Esophagus muscularis mucosa (tissue), 4 donors: ENCODE measurements at regions not wholly inside any gene's neighbourhood (a gene's known extent, or its start where the extent isn't known, plus 50 kb on each side); places are given as distances from the start of the nearest gene placed in this dataset.

Source experiments
- DNase-seq: peaks from one replicate; pipeline ENCODE4 v3.0.0-alpha.2; 2017; ENCODE audit errors: extremely low spot score
- H3K27ac ChIP-seq, 4 donors: fragments of 200-600 bp; sonication (generic); replicated peaks in 1 of 4; 1 replicate in 3 of 4; 2 replicates in 1 of 4; pipeline ENCODE4 v1.5.1; 2016 to 2019; ENCODE audit warnings: mild to moderate bottlenecking in 1 of 4
- H3K27me3 ChIP-seq, 4 donors: fragments of 200-600 bp; sonication (generic); one replicate each; pipeline versions ENCODE4 v1.5.1 to v1.6.0; 2016 to 2019
- H3K36me3 ChIP-seq, 4 donors: fragments of 200-600 bp; sonication (generic); one replicate each; pipeline ENCODE4 v1.5.1; 2016 to 2019
- H3K4me1 ChIP-seq, 4 donors: fragments of 200-600 bp; sonication (generic); one replicate each; pipeline ENCODE4 v1.5.1; 2016 to 2019
- H3K4me3 ChIP-seq, 4 donors: fragments of 200-600 bp; sonication (generic); 1 replicate in 2 of 4; 2 replicates in 2 of 4; pipeline ENCODE4 v1.5.1; 2016 to 2019; ENCODE audit warnings: mild to moderate bottlenecking in 4 of 4, moderate library complexity in 1 of 4
- H3K9me3 ChIP-seq, 4 donors: fragments of 200-600 bp; sonication (generic); 1 replicate in 3 of 4; 2 replicates in 1 of 4; pipeline ENCODE4 v1.5.1; 2016 to 2019
- EP300 ChIP-seq: sonication (generic); formaldehyde crosslinking; IDR thresholded peaks from one replicate; pipeline ENCODE4 v1.6.1; 2017; ENCODE audit warnings: antibody characterized with exemption
- POLR2A ChIP-seq: fragments of 450-650 bp; IDR thresholded peaks from one replicate; pipeline ENCODE4 v1.6.1; 2017; ENCODE audit warnings: antibody characterized with exemption, moderate library complexity, mild to moderate bottlenecking, low read depth
- POLR2AphosphoS5 ChIP-seq, 2 donors: sonication (generic); formaldehyde crosslinking; IDR thresholded peaks; one replicate each; pipeline ENCODE4 v1.6.1; 2017; ENCODE audit warnings: antibody characterized with exemption in 2 of 2
- WGBS: methylation state at CpG from one replicate; pipeline ENCODE4 v1.1.5; 2018; 5-methylcytosine and 5-hydroxymethylcytosine counted together
- intact Hi-C: fragments of 100-400 bp; cut with DNase I; formaldehyde crosslinking; loops from one replicate; pipeline ENCODE4 v1.15.1; 2023
- TF ChIP-seq, protein P1 (sequence below), 3 experiments: fragments of 200-600 bp in 2 of 3; fragments of 450-650 bp in 1 of 3; sonication (generic) in 2 of 3; IDR thresholded peaks; one replicate each; pipeline ENCODE4 v1.5.1; 2017 to 2019; ENCODE audit warnings: antibody characterized with exemption in 3 of 3, mild to moderate bottlenecking in 2 of 3, moderate library complexity in 1 of 3

DNA sequence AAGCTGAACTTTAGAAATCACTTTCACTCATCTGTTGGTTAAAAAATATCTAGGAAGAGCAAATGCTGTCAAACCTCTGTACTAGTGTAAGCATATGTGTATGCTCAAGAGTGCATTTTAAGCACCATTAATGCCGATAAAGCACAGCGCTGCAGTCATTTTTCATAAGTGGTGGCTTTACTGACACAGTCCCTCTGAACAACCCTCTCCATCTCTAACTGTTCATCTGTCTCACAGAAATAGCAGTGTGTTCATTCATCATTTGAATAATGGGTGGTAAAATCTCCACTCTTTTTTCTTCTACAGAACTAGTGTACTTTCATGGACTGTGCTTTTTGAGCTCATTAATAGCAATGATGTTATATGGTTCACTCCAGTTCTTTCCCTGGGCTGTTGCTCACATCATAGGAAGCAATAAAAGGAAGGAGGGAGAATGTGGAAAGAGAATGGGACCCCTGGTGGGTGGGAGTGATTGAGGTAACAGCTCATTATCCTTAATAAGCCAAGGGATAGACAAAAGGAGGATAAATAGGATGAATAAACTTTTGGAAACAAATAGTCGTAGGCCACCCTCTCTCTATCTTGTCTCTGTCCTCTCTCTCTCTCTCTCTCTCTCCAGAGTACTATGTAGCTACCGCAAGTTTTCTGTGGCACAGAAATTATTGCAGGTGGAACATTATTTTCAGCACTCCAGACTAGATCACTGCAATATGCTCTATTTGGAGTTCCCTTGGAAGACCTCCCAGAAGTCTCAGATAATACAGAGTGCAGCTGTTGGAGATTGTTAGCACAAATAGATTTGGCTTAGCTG, 117.9 kb upstream of the PRDM9 start:
- WGBS: 33% methylated on average over 4 of the region's 4 CpGs

DNA sequence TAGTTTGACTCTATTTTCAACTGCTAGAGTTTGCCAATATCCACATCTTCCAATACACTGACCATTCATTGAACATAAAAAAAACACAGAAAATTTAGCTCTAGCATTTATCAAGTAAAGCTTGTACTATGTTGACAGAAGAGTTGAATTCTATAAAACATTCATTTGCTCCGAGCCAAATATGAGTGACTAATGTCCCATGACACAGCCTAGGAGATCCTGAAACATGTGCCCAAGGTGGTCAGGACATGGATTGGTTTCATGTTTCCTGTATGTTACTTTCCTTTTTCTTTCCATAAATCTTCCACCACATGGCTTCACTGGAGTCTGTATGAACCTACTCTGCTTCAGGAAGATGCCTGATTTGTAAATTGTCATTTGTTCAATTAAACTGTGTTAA, 122.4 kb upstream of the PRDM9 start:
- Histone ChIP-seq H3K4me3 (no peak overlapping the region), H3K4me1 (peaks cover 5 to 9% (median 7%) of the 10 kb centered on the region in 4 donors), H3K9me3 (peaks cover 0 to 3% (median 0%) of the 10 kb centered on the region in 4 donors), H3K36me3 (no peaks in the 10 kb centered on the region), H3K27me3 (no peaks in the 10 kb centered on the region), H3K27ac (no peak overlapping the region)
- DNase-seq: no peak
- intact Hi-C loops: no loop called here
- no peak for TF ChIP-seq EP300
- TF ChIP-seq POLR2A: no peak
- TF ChIP-seq POLR2AphosphoS5 (IDR thresholded peaks at IDR 0.05): no peak
- TF ChIP-seq, protein P1, sequence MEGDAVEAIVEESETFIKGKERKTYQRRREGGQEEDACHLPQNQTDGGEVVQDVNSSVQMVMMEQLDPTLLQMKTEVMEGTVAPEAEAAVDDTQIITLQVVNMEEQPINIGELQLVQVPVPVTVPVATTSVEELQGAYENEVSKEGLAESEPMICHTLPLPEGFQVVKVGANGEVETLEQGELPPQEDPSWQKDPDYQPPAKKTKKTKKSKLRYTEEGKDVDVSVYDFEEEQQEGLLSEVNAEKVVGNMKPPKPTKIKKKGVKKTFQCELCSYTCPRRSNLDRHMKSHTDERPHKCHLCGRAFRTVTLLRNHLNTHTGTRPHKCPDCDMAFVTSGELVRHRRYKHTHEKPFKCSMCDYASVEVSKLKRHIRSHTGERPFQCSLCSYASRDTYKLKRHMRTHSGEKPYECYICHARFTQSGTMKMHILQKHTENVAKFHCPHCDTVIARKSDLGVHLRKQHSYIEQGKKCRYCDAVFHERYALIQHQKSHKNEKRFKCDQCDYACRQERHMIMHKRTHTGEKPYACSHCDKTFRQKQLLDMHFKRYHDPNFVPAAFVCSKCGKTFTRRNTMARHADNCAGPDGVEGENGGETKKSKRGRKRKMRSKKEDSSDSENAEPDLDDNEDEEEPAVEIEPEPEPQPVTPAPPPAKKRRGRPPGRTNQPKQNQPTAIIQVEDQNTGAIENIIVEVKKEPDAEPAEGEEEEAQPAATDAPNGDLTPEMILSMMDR (IDR thresholded peaks at IDR 0.05): no peak
- WGBS: 77% methylated on average over 1 of the region's 1 CpG

More for the DNA sequence above, 117.9 kb upstream of the PRDM9 start:
- TF ChIP-seq, protein P1 (IDR thresholded peaks at IDR 0.05): no peak
- TF ChIP-seq EP300: no peak
- no peak for TF ChIP-seq POLR2AphosphoS5 (IDR thresholded peaks at IDR 0.05)
- TF ChIP-seq POLR2A: no peak
- no peak overlapping the region for H3K4me3 ChIP-seq
- H3K27me3 ChIP-seq: no peaks in the 10 kb centered on the region
- H3K4me1 ChIP-seq: peaks cover 5 to 13% (median 10%) of the 10 kb centered on the region in 4 donors
- no peak for DNase-seq
- intact Hi-C loops: no loop called here
- no peak overlapping the region for H3K27ac ChIP-seq
- no peaks in the 10 kb centered on the region for H3K36me3 ChIP-seq
- H3K9me3 ChIP-seq: peaks cover 0 to 5% (median 0%) of the 10 kb centered on the region in 4 donors

GRCh38 chr5:23372177-23372576, 135.2 kb upstream of the PRDM9 start:
- Histone ChIP-seq H3K27ac (no peak overlapping the region), H3K4me3 (no peak overlapping the region), H3K9me3 (no peaks in the 10 kb centered on the region), H3K36me3 (no peaks in the 10 kb centered on the region), H3K4me1 (peaks cover 0 to 5% (median 0%) of the 10 kb centered on the region in 4 donors), H3K27me3 (no peaks in the 10 kb centered on the region)
- intact Hi-C loops: no loop called here
- TF ChIP-seq, protein P1 (IDR thresholded peaks at IDR 0.05): no peak
- TF ChIP-seq POLR2A: no peak
- no peak for DNase-seq

- intact Hi-C loops: no loop called here
- 39% methylated on average over 3 of the region's 3 CpGs for WGBS
- Histone ChIP-seq H3K9me3 (no peaks in the 10 kb centered on the region), H3K27me3 (no peaks in the 10 kb centered on the region), H3K4me1 (peaks cover 0 to 5% (median 0%) of the 10 kb centered on the region in 4 donors), H3K36me3 (no peaks in the 10 kb centered on the region), H3K27ac (no peak overlapping the region), H3K4me3 (no peak overlapping the region)
- DNase-seq: no peak
- no peak for TF ChIP-seq POLR2AphosphoS5 (IDR thresholded peaks at IDR 0.05)
- TF ChIP-seq POLR2A: no peak
- TF ChIP-seq EP300: no peak
- TF ChIP-seq, protein P1 (IDR thresholded peaks at IDR 0.05): no peak
Observed at GRCh38 chr5:23368393-23368792, 139.0 kb upstream of the PRDM9 start.

DNA sequence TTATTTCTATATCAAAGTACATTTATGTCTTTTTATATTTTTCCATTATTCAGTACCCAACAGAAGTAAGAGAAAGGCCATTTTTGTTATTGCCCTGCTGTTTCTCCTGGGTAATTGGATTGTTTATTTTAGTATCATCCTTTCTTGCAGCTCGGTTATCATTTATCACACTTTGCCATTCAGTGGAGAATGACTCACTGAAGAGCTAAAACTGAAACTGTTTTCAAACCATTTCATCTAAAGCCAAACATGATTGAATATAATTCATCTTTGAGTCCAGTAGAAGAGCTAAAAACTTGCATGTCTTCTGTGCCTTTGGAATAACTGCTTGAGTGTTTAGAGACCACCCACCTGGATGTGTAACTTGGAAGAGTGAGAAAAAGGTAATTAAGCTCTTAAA, 139.5 kb upstream of the PRDM9 start:
- no peak for DNase-seq
- intact Hi-C loops: no loop called here
- Histone ChIP-seq H3K9me3 (no peaks in the 10 kb centered on the region), H3K4me3 (no peak overlapping the region), H3K36me3 (no peaks in the 10 kb centered on the region), H3K27me3 (no peaks in the 10 kb centered on the region), H3K27ac (no peak overlapping the region), H3K4me1 (peaks cover 0 to 5% (median 0%) of the 10 kb centered on the region in 4 donors)
- WGBS: 15% methylated on average over 1 of the region's 1 CpG
- TF ChIP-seq POLR2AphosphoS5 (IDR thresholded peaks at IDR 0.05) (no peak), EP300 (no peak), POLR2A (no peak)
- TF ChIP-seq, protein P1 (IDR thresholded peaks at IDR 0.05): no peak
